NOMO-1 (cell line): ENCODE measurements at regions not wholly inside any gene's neighbourhood (a gene's known extent, or its start where the extent isn't known, plus 50 kb on each side); places are given as distances from the start of the nearest gene placed in this dataset.

Source experiments
- DNase-seq, 2 experiments: peaks; one replicate each; lab custom pipeline; 2025; ENCODE audit not compliant: unreplicated experiment in 2 of 2; lab: John Stamatoyannopoulos, UW

- peak in 1 of 2 experiments; percentile 31 for DNase-seq
Measured at GRCh38 chr6:14720411-14721102, 525.3 kb upstream of the JARID2 start.

- DNase-seq = peak; percentile 83 to 97
Measured at GRCh38 chr6:14721103-14721758, 524.6 kb upstream of the JARID2 start.

GRCh38 chr6:14722001-14722562, 523.8 kb upstream of the JARID2 start:
- DNase-seq = no peak

- DNase-seq = no peak
Measured at GRCh38 chr6:14722704-14723103, 523.2 kb upstream of the JARID2 start.

GRCh38 chr6:14723535-14724086, 522.3 kb upstream of the JARID2 start:
- DNase-seq = no peak

GRCh38 chr6:14724549-14724948, 521.3 kb upstream of the JARID2 start:
- DNase-seq = no peak

- peak; percentile 41 to 66 for DNase-seq
Measured at GRCh38 chr6:14726816-14727493, 518.9 kb upstream of the JARID2 start.

GRCh38 chr6:14727494-14728395, 518.1 kb upstream of the JARID2 start:
- peak; percentile 84 to 93 for DNase-seq

GRCh38 chr6:14728396-14729024, 517.4 kb upstream of the JARID2 start:
- peak; percentile 41 to 62 for DNase-seq

GRCh38 chr6:14729129-14729871, 516.6 kb upstream of the JARID2 start:
- DNase-seq = peak; percentile 52 to 77

- no peak for DNase-seq
Measured at GRCh38 chr6:14730654-14731053, 515.2 kb upstream of the JARID2 start.

- no peak for DNase-seq
Measured at GRCh38 chr6:14731611-14732010, 514.3 kb upstream of the JARID2 start.

GRCh38 chr6:14732226-14732843, 513.5 kb upstream of the JARID2 start:
- DNase-seq = no peak

GRCh38 chr6:14732844-14733757, 512.8 kb upstream of the JARID2 start:
- no peak for DNase-seq

GRCh38 chr6:14734052-14734415, 511.8 kb upstream of the JARID2 start:
- no peak for DNase-seq

GRCh38 chr6:14734416-14735340, 511.2 kb upstream of the JARID2 start:
- peak; percentile 36 to 86 for DNase-seq
